ENCODE measurements at regions not wholly inside any gene's neighbourhood (a gene's known extent, or its start where the extent isn't known, plus 50 kb on each side); places are given as distances from the start of the nearest gene placed in this dataset.

- no peak for TF ChIP-seq SRF (IDR thresholded peaks at IDR 0.05; ENCODE audit: low read depth)
- TF ChIP-seq POLR2A (IDR thresholded peaks at IDR 0.05; ENCODE audit: borderline replicate concordance, extremely low read depth, insufficient read depth, insufficient read length), result no peak
Observed at GRCh38 chr6:113461153-113461932, 395.8 kb upstream of the MARCKS start.
